Neural progenitor cell (in vitro differentiated cells): ENCODE measurements at regions not wholly inside any gene's neighbourhood (a gene's known extent, or its start where the extent isn't known, plus 50 kb on each side); places are given as distances from the start of the nearest gene placed in this dataset.

ENCODE experiments used
- EZH2 ChIP-seq: fragments of 200-600 bp; sonication (generic); IDR thresholded peaks from 2 replicates; pipeline ENCODE4 v1.6.1; 2017; ENCODE audit warnings: antibody characterized with exemption, mild to moderate bottlenecking, moderate library complexity
- EZH2phosphoT487 ChIP-seq: fragments of 200-600 bp; sonication (generic); IDR thresholded peaks from 2 replicates; pipeline ENCODE4 v1.6.1; 2017; ENCODE audit warnings: antibody characterized with exemption
- TF ChIP-seq, protein P1 (sequence below): fragments of 200-600 bp; sonication (generic); IDR thresholded peaks from 2 replicates; pipeline ENCODE4 v1.5.1; 2017; ENCODE audit warnings: antibody characterized with exemption, mild to moderate bottlenecking

DNA sequence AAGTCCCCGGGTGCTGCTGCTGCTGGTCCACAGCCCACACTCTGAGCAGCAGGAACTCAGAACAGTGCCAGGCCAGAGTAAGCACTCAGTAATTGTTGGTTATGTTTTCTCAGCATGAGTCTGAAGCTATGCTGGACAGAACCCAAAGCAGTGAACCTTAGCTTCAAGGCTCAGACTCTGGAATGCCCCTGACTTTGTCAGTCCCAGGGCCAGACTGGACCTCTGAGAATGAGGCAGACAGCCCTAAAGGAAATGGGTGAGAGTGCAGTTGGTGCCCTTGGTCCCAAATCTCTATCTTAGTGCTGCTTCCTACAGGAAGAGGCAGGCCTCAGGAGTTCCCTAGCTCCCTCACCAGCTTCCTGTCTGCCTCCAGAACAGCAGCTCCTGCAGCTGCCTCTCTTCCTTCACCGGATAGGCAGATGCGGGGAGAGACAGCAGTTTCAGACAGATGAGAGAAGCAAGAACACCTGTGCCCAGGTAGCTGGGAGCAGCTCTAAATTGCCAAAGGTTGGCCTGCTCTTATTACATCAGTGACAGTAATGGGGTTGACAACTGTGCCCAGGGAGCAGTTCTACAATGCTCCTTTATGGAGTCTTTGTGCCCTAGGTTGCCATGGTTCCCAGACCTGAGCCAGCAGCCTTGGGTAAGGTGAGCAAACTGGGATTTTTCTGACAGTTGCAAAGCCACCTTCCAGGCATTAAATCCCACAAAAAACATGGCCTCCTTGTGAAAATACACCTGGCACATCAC, 82.2 kb upstream of the CXCL14 start:
- TF ChIP-seq, protein P1, sequence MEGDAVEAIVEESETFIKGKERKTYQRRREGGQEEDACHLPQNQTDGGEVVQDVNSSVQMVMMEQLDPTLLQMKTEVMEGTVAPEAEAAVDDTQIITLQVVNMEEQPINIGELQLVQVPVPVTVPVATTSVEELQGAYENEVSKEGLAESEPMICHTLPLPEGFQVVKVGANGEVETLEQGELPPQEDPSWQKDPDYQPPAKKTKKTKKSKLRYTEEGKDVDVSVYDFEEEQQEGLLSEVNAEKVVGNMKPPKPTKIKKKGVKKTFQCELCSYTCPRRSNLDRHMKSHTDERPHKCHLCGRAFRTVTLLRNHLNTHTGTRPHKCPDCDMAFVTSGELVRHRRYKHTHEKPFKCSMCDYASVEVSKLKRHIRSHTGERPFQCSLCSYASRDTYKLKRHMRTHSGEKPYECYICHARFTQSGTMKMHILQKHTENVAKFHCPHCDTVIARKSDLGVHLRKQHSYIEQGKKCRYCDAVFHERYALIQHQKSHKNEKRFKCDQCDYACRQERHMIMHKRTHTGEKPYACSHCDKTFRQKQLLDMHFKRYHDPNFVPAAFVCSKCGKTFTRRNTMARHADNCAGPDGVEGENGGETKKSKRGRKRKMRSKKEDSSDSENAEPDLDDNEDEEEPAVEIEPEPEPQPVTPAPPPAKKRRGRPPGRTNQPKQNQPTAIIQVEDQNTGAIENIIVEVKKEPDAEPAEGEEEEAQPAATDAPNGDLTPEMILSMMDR: no peak
- no peak for TF ChIP-seq EZH2phosphoT487
- no peak for TF ChIP-seq EZH2
